H9 (cell line): ENCODE measurements at regions not wholly inside any gene's neighbourhood (a gene's known extent, or its start where the extent isn't known, plus 50 kb on each side); places are given as distances from the start of the nearest gene placed in this dataset.

Source experiments
- DNase-seq: peaks from one replicate; pipeline ENCODE4 v3.0.0-alpha.2; 2017
- H2AFZ ChIP-seq: one replicate; pipeline ENCODE4 v1.6.1; 2013; ENCODE audit warnings: mild to moderate bottlenecking, low read length, control low read depth, moderate library complexity
- H2AK5ac ChIP-seq: 2 replicates; pipeline ENCODE4 v1.6.1; 2013; ENCODE audit warnings: low read length, control low read depth, mixed read lengths; ENCODE audit not compliant: insufficient read length
- H2BK120ac ChIP-seq: one replicate; pipeline ENCODE4 v1.6.1; 2013; ENCODE audit warnings: low read depth, mild to moderate bottlenecking, low read length, control low read depth, inconsistent platforms; ENCODE audit not compliant: poor library complexity, severe bottlenecking
- H2BK12ac ChIP-seq: 2 replicates; pipeline ENCODE4 v1.6.1; 2013; ENCODE audit warnings: low read length, control low read depth, mixed read lengths, low read depth; ENCODE audit not compliant: insufficient read length
- H2BK15ac ChIP-seq: 2 replicates; pipeline ENCODE4 v1.6.1; 2013; ENCODE audit warnings: low read depth, low read length, control low read depth
- H2BK20ac ChIP-seq: one replicate; pipeline ENCODE4 v1.6.1; 2013; ENCODE audit warnings: low read depth, mild to moderate bottlenecking, low read length, control low read depth, inconsistent platforms; ENCODE audit not compliant: poor library complexity, severe bottlenecking
- H2BK5ac ChIP-seq: 2 replicates; pipeline ENCODE4 v1.6.1; 2013; ENCODE audit warnings: low read length, control low read depth, mixed read lengths; ENCODE audit not compliant: insufficient read length
- H3K14ac ChIP-seq: 2 replicates; pipeline ENCODE4 v1.6.1; 2013; ENCODE audit warnings: low read length, control low read depth; ENCODE audit not compliant: insufficient read depth
- H3K18ac ChIP-seq: 2 replicates; pipeline ENCODE4 v1.6.1; 2013; ENCODE audit warnings: low read depth, mild to moderate bottlenecking, mixed read lengths, low read length, control low read depth; ENCODE audit not compliant: insufficient read length
- H3K23ac ChIP-seq: 2 replicates; pipeline ENCODE4 v1.6.1; 2013; ENCODE audit warnings: low read length, control low read depth, mixed read lengths, low read depth; ENCODE audit not compliant: insufficient read length
- H3K23me2 ChIP-seq: 2 replicates; pipeline ENCODE4 v1.6.1; 2013; ENCODE audit warnings: low read depth, mild to moderate bottlenecking, mixed read lengths, low read length, control low read depth; ENCODE audit not compliant: insufficient read length, poor library complexity, severe bottlenecking
- H3K27ac ChIP-seq: 2 replicates; pipeline ENCODE4 v1.5.1; 2013; ENCODE audit warnings: low read length, control low read depth, mixed read lengths, low read depth; ENCODE audit not compliant: insufficient read length
- H3K27me3 ChIP-seq: 2 replicates; pipeline ENCODE4 v1.6.1; 2013; ENCODE audit warnings: low read length, control low read depth, inconsistent platforms; ENCODE audit not compliant: insufficient read depth
- H3K4ac ChIP-seq: 2 replicates; pipeline ENCODE4 v1.6.1; 2013; ENCODE audit warnings: low read depth, mild to moderate bottlenecking, control low read depth, inconsistent platforms, low read length, moderate library complexity
- H3K4me1 ChIP-seq: 2 replicates; pipeline ENCODE4 v1.6.1; 2013; ENCODE audit warnings: low read length, control low read depth, inconsistent platforms; ENCODE audit not compliant: insufficient read depth
- H3K4me2 ChIP-seq: 2 replicates; pipeline ENCODE4 v1.6.1; 2013; ENCODE audit warnings: low read length, control low read depth, mixed read lengths; ENCODE audit not compliant: insufficient read length, insufficient read depth
- H3K56ac ChIP-seq: 2 replicates; pipeline ENCODE4 v1.6.1; 2013; ENCODE audit warnings: low read depth, mild to moderate bottlenecking, mixed read lengths, low read length, control low read depth; ENCODE audit not compliant: insufficient read length
- H3K79me1 ChIP-seq: 2 replicates; pipeline ENCODE4 v1.6.1; 2013; ENCODE audit warnings: low read depth, mild to moderate bottlenecking, moderate library complexity, low read length, control low read depth, inconsistent platforms; ENCODE audit not compliant: insufficient read depth, poor library complexity, severe bottlenecking
- H3K79me2 ChIP-seq: 2 replicates; pipeline ENCODE4 v1.6.1; 2013; ENCODE audit warnings: low read length, control low read depth, inconsistent platforms; ENCODE audit not compliant: insufficient read depth
- H3K9ac ChIP-seq: 2 replicates; pipeline ENCODE4 v1.6.1; 2013; ENCODE audit warnings: low read length, control low read depth, mixed read lengths; ENCODE audit not compliant: insufficient read length; ENCODE audit errors: extremely low read depth
- H3K9me3 ChIP-seq: one replicate; pipeline ENCODE4 v1.6.1; 2013; ENCODE audit warnings: low read depth, low read length, inconsistent platforms; ENCODE audit not compliant: control insufficient read depth
- H3T11ph ChIP-seq: one replicate; pipeline ENCODE4 v1.6.1; 2013; ENCODE audit warnings: mild to moderate bottlenecking, low read length, control low read depth, inconsistent platforms
- H4K20me1 ChIP-seq: one replicate; pipeline ENCODE4 v1.6.1; 2013; ENCODE audit not compliant: control insufficient read depth, insufficient read length, insufficient read depth
- H4K5ac ChIP-seq: 2 replicates; pipeline ENCODE4 v1.6.1; 2013; ENCODE audit warnings: low read depth, mild to moderate bottlenecking, mixed read lengths, low read length, control low read depth; ENCODE audit not compliant: insufficient read length
- H4K8ac ChIP-seq: replicated peaks from 2 replicates; pipeline ENCODE4 v1.6.1; 2013; ENCODE audit warnings: low read length, control low read depth, mixed read lengths, low read depth; ENCODE audit not compliant: insufficient read length
- H4K91ac ChIP-seq: 2 replicates; pipeline ENCODE4 v1.6.1; 2013; ENCODE audit warnings: low read depth, mild to moderate bottlenecking, moderate library complexity, mixed read lengths, low read length, control low read depth; ENCODE audit not compliant: insufficient read length
- H3K27ac Mint-ChIP-seq, 3 experiments: 2 replicates in 2 of 3; 3 replicates in 1 of 3; pipeline ENCODE4 v1.8.0; 2020 to 2021; ENCODE audit warnings: mixed read lengths in 3 of 3, mild to moderate bottlenecking in 1 of 3, moderate library complexity in 1 of 3
- H3K27me3 Mint-ChIP-seq: 2 replicates; pipeline ENCODE4 v1.8.0; 2021; ENCODE audit warnings: low read depth, mild to moderate bottlenecking, moderate library complexity, mixed read lengths
- H3K36me3 Mint-ChIP-seq, 3 experiments: 2 replicates in 2 of 3; 3 replicates in 1 of 3; pipeline ENCODE4 v1.8.0; 2020 to 2021; ENCODE audit warnings: low read depth in 3 of 3, mixed read lengths in 3 of 3; ENCODE audit not compliant: insufficient read depth in 1 of 3
- H3K4me1 Mint-ChIP-seq, 2 experiments: 2 replicates each; pipeline ENCODE4 v1.8.0; 2020; ENCODE audit warnings: mixed read lengths in 2 of 2
- H3K4me3 Mint-ChIP-seq, 2 experiments: 2 replicates in 1 of 2; 3 replicates in 1 of 2; pipeline ENCODE4 v1.8.0; 2020 to 2021; ENCODE audit warnings: mild to moderate bottlenecking in 2 of 2, mixed read lengths in 2 of 2, moderate library complexity in 1 of 2
- H3K9me3 Mint-ChIP-seq, 2 experiments: 2 replicates in 1 of 2; 3 replicates in 1 of 2; pipeline ENCODE4 v1.8.0; 2020; ENCODE audit warnings: mild to moderate bottlenecking in 2 of 2, mixed read lengths in 2 of 2, moderate library complexity in 1 of 2
- CTCF ChIP-seq: fragments of 200-600 bp; sonication (generic); conservative IDR thresholded peaks from 3 replicates; pipeline ENCODE4 v1.8.0; 2021; ENCODE audit warnings: antibody characterized with exemption, mild to moderate bottlenecking
- WGBS: extraction: QIAGEN DNeasy Blood & Tissue Kit; methylation state at CpG from one replicate; pipeline ENCODE4 v1.1.7; 2013; ENCODE audit warnings: missing lambda C conversion rate, low lambda C conversion rate, mixed read lengths; ENCODE audit not compliant: insufficient read length; ENCODE audit errors: extremely low coverage; 5-methylcytosine and 5-hydroxymethylcytosine counted together

GRCh38 chr1:193339401-193339800, 153.0 kb upstream of the B3GALT2 start:
- no peak overlapping the region for H2BK20ac ChIP-seq
- no peaks in the 10 kb centered on the region for H3K36me3 Mint-ChIP-seq
- H3K4me3 Mint-ChIP-seq = no peak overlapping the region
- no peak overlapping the region for H2AFZ ChIP-seq
- no peaks in the 10 kb centered on the region for H3K9me3 ChIP-seq
- no peak overlapping the region for H3K56ac ChIP-seq
- no peak overlapping the region for H3K9ac ChIP-seq
- no peak for DNase-seq
- no peak overlapping the region for H3T11ph ChIP-seq
- no peaks in the 10 kb centered on the region for H3K27me3 ChIP-seq
- no peak overlapping the region for H3K23ac ChIP-seq
- no peak overlapping the region for H4K5ac ChIP-seq
- peaks cover 2% of the 10 kb centered on the region; the same call in 1 of the 2 replicates for H3K4me1 ChIP-seq
- WGBS = no CpG with 5 or more reads among the region's 4 CpGs
- no peaks in the 10 kb centered on the region for H3K27me3 Mint-ChIP-seq
- no peaks in the 10 kb centered on the region for H3K79me1 ChIP-seq
- no peak overlapping the region for H2BK5ac ChIP-seq
- no peak overlapping the region for H3K27ac ChIP-seq
- no peak for TF ChIP-seq CTCF
- H3K14ac ChIP-seq = no peak overlapping the region
- no peaks in the 10 kb centered on the region for H3K23me2 ChIP-seq
- no peak overlapping the region for H3K4me2 ChIP-seq
- no peaks in the 10 kb centered on the region for H3K79me2 ChIP-seq
- H2AK5ac ChIP-seq = no peak overlapping the region
- no peaks in the 10 kb centered on the region for H4K20me1 ChIP-seq
- no peak overlapping the region for H2BK12ac ChIP-seq
- no peak overlapping the region for H3K18ac ChIP-seq
- no peak overlapping the region for H3K4ac ChIP-seq
- no peak overlapping the region for H4K8ac ChIP-seq
- no peak overlapping the region for H3K27ac Mint-ChIP-seq
- H3K4me1 Mint-ChIP-seq = peaks cover 0 to 3% of the 10 kb centered on the region in 2 experiments; a peak in 1 of 4 replicates
- H4K91ac ChIP-seq = no peak overlapping the region
- H2BK120ac ChIP-seq = no peak overlapping the region
- H3K9me3 Mint-ChIP-seq = no peaks in the 10 kb centered on the region
- no peak overlapping the region for H2BK15ac ChIP-seq
